Epidermal melanocyte (primary cell): ENCODE measurements at regions not wholly inside any gene's neighbourhood (a gene's known extent, or its start where the extent isn't known, plus 50 kb on each side); places are given as distances from the start of the nearest gene placed in this dataset.

ENCODE experiments used
- DNase-seq: peaks from one replicate; pipeline ENCODE4 v3.0.0; 2011; ENCODE audit warnings: low spot score; ENCODE audit not compliant: insufficient read length

- no peak for DNase-seq
Measured at GRCh38 chr7:32179567-32179966, 109.4 kb upstream of the PDE1C start.

GRCh38 chr7:32178677-32179366 lies 108.6 kb upstream of the PDE1C start:
- no peak for DNase-seq

GRCh38 chr7:32177232-32177631 lies 107.0 kb upstream of the PDE1C start:
- no peak for DNase-seq

- no peak for DNase-seq
Measured at GRCh38 chr7:32175099-32175498, 104.9 kb upstream of the PDE1C start.

DNA sequence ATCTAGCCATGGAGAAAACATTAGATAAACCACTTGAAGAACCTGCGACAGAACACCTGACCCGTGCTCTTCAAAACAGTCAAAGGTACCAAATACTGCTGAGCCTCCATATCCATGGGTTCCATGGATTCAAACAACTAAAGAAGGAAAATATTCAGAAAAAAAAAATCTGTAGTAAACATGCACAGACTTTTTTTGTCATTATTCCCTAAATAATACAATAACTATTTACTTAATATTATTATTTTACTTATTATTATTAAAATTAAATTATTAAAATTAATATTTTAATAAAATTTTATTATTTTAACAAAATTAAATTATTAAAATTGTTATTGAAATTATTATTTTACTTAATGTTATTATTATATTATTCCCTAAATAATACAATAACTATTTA lies 101.0 kb upstream of the PDE1C start:
- no peak for DNase-seq

- DNase-seq, result no peak
Measured at GRCh38 chr7:32170838-32171237, 100.6 kb upstream of the PDE1C start.

GRCh38 chr7:32169228-32169627 lies 99.0 kb upstream of the PDE1C start:
- DNase-seq, result no peak

- DNase-seq, result no peak
Measured at GRCh38 chr7:32167815-32168214, 97.6 kb upstream of the PDE1C start.

DNA sequence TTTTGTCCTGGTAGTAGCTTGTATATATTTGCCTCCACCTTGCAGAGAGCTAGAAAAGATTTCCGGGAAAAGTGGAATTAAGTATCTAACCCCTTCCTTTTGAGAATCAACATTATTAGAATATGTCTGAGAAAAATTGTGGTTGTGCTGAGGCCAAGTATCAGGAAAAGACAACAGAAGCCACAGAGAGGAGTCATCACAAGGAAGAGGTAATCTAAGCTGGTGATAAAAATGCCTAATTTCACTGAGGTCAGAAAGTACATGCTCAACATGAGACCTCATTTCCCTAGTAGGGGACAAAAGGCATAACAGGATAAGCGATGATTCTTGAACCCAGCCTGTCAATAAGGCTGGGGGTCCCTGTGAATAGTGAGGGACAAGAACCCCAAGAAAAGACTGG lies 97.0 kb upstream of the PDE1C start:
- no peak for DNase-seq

GRCh38 chr7:32164341-32164996 lies 94.3 kb upstream of the PDE1C start:
- DNase-seq, result no peak

GRCh38 chr7:32163896-32164295 lies 93.7 kb upstream of the PDE1C start:
- no peak for DNase-seq

DNA sequence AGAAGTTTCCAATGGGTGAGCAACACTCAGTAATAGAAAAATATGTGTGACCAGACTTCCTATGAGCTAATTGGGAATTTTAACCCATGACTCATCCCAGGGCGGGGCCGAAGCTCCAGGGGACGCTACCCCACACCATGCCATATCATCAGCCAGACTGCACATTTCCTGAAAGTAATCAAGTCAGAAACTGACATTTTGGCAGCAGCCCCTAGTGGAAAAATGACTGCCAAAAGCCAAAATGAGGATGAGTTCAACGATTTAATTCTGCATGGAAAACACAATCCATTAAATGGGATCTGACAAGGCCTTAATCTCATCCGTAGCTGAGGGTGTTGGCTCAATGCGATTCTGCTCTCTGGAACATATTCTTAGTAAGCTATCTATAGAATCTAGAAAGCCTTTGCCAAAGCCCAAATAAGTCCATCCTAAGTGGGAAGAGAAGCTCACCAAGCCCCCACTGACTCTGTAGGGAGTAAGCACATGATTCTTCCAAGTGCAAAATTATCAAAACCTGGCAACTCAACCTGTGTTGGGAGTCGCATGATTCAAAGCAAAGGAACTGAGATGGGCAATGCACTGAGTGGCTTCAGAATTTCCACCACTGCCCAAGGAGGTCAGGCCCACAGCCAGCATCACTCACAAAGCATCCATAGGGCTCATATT lies 93.1 kb upstream of the PDE1C start:
- DNase-seq, result no peak

- DNase-seq, result no peak
Measured at GRCh38 chr7:32161708-32162107, 91.5 kb upstream of the PDE1C start.

DNA sequence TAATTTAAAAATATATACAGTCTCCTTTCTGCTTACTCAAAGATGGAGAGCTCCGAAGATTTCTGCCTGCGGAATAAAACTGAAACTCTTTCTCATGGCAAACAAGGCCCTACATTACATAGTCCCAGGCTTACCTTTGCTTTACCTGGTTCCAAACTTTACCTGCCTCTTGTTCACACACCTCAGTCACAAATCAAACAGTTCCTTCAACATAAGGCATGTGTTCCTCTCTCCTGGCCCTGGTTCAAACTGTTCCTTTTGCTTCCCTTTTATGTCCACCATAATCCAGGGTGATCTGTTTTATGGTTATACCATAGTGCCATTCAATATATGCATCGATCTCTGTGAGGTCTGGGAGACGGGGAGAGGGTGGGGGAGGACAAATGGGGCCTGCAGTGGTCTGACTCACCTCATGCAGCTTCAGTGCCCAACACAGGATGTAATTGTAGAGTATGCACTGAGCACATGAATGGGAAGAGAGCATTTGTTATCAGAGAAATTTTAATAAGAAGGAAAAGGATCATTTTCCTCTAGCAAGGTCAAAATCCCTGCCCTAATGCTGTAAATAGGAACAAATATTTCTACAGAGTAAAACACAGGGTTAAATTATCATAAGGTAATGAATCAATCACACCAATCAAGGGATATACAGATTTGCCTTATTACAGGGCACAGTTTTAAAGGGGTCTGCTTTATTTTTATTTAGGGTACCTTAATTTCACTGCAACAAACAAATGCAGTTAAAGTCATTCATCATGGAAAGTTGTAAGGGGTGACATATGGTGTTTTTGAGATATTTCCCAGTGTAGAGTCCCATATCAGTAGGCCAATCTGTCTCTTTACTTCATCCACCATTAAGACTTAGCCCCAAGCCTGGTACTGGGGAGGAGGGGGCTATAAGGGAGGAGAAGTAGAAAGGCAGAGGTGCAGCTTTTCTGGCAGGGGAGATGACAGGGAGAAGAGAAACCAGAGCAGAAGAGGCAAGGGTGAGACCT lies 88.8 kb upstream of the PDE1C start:
- no peak for DNase-seq

GRCh38 chr7:32158076-32158475 lies 87.9 kb upstream of the PDE1C start:
- DNase-seq, result no peak

DNA sequence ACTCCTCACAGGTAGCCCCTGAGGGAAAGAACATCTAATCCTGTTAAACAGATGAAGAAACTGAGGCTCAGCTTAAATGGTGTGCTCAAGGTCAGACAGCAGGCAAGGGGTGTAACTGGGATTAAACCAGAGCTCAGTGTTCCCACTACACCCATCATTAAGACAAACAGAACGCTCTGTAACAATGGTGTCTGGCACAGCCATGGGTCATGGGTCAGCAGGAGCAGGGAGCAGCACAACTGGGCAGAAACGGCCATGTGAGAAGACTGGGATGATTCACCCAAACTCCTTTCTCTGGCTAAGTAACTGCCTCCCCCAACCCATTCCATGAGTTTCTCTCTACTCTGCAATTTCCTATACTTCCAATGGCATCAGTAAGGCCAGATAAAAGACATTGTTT lies 85.5 kb upstream of the PDE1C start:
- no peak for DNase-seq

DNA sequence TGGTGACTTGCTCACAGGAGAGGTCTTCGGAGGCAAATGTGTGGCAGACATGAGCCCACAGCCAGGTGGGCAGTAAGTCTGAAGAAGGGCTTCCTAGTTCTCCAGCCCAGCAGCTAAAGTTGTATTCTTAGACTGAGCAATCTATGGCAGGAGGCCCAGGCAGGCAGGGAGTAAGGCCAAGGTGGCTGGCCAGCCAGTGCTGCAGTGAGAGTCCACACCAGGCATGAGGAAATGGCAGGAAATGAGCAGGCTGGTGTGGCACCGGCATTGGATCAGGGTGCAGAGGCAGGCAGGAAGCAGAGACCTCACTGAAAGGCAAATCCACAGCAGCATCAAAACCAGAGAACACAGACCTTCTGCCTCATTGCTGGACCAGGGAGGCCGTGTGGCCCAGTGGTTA lies 84.6 kb upstream of the PDE1C start:
- DNase-seq, result no peak

DNA sequence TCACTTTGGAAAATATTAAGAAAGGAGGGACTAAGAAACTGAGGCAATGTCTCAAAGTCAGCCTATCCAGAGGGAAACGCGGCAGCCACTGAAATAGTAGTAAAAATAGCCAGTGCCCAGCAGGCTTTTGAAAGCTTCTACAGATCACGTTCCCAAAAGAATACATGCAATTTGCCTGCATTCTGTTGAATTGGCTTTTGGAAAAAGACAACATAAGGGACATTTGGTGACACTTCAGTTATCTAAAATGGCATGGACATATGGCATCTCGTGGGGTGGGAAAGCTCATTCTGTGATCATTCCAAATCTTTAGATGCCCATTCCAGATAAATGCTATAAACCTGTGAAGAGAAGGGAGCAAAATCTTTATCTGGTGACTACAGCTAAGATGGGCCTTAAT lies 82.8 kb upstream of the PDE1C start:
- DNase-seq, result no peak

- DNase-seq, result no peak
Measured at GRCh38 chr7:32152576-32152975, 82.4 kb upstream of the PDE1C start.

DNA sequence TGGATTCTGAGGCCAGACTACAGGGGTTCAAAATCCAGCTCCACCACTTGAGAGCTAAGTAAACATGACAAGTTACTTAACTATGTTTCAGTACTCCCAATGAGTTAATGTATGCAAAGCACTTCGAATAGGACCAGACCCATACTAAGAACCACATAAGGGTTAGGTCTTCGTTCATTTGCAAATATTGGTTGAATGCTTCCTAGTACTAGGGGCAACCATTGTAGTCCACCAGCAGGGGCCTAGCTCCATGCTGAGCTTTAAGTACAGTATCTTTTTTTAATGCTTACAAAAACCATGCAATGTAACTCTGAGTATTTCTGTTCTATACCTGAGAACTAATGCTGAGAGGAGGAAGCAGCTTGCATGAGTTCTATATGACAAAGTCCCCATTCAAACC lies 80.4 kb upstream of the PDE1C start:
- DNase-seq, result no peak

GRCh38 chr7:32150039-32150438 lies 79.8 kb upstream of the PDE1C start:
- no peak for DNase-seq
